ENCODE measurements at regions not wholly inside any gene's neighbourhood (a gene's known extent, or its start where the extent isn't known, plus 50 kb on each side); places are given as distances from the start of the nearest gene placed in this dataset.

GRCh38 chrX:116930311-116930710 is 467.5 kb upstream of the CT83 start:
- H3K9me3 ChIP-seq (ENCODE audit: control insufficient read depth in 2 of 3, insufficient read depth in 1 of 3, low read length in 3 of 3): no peaks in the 10 kb centered on the region
- no peaks in the 10 kb centered on the region for H3K36me3 ChIP-seq (ENCODE audit: control insufficient read depth in 2 of 3, insufficient read depth in 3 of 3, low read length in 3 of 3)
- TF ChIP-seq CTCF (IDR thresholded peaks at IDR 0.05; ENCODE audit: borderline replicate concordance, extremely low read depth, insufficient read depth): no peak
- no peak overlapping the region for H3K27ac ChIP-seq (ENCODE audit: low read depth in 2 of 2, low read length in 2 of 2)
- DNase-seq (peak in 1 of 5 donors; percentile 18), FAIRE-seq (no peak)
- H3K9ac ChIP-seq (ENCODE audit: low read length in 3 of 3): no peak overlapping the region
- H3K4me1 ChIP-seq (ENCODE audit: control insufficient read depth in 2 of 3, insufficient read depth in 2 of 3, low read depth in 1 of 3, low read length in 3 of 3): no peaks in the 10 kb centered on the region
- no peaks in the 10 kb centered on the region for H3K27me3 ChIP-seq (ENCODE audit: control insufficient read depth, insufficient read depth, low read length)
- H3K4me3 ChIP-seq (ENCODE audit: low read length in 3 of 3): no peak overlapping the region
- intact Hi-C loops (cut with DNase I): no loop called here

DNA sequence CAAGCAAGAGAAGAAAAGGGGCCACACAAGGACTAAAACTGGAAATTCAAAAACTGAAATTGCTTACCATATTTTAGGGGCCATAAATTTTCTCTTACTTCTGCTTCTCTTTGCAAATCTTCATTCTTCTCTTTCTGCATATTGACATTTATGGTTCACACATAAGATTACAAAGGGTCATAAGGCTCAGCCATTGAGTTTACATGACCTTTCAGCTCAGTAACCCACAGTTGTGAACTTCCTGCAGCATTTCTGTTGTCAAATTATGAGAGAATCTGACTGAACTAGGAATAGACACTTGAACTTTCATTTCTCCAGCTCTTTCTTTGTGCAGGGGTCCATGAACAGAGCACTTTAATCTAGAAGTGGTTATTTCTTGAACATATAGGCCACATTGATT is 434.8 kb upstream of the CT83 start:
- no peak for DNase-seq
- Histone ChIP-seq H3K4me3 (ENCODE audit: low read length in 3 of 3) (no peak overlapping the region), H3K9ac (ENCODE audit: low read length in 3 of 3) (no peak overlapping the region), H3K27ac (ENCODE audit: low read depth in 2 of 2, low read length in 2 of 2) (no peak overlapping the region), H3K36me3 (ENCODE audit: control insufficient read depth in 2 of 3, insufficient read depth in 3 of 3, low read length in 3 of 3) (no peaks in the 10 kb centered on the region), H3K4me1 (ENCODE audit: control insufficient read depth in 2 of 3, insufficient read depth in 2 of 3, low read depth in 1 of 3, low read length in 3 of 3) (no peaks in the 10 kb centered on the region), H3K27me3 (ENCODE audit: control insufficient read depth, insufficient read depth, low read length) (no peaks in the 10 kb centered on the region), H3K9me3 (ENCODE audit: control insufficient read depth in 2 of 3, insufficient read depth in 1 of 3, low read length in 3 of 3) (no peaks in the 10 kb centered on the region)
- FAIRE-seq: no peak
- TF ChIP-seq CTCF (IDR thresholded peaks at IDR 0.05; ENCODE audit: borderline replicate concordance, extremely low read depth, insufficient read depth): no peak
- intact Hi-C loops (cut with DNase I): no loop called here

GRCh38 chrX:116881961-116882360 is 419.2 kb upstream of the CT83 start:
- H3K4me1 ChIP-seq (ENCODE audit: control insufficient read depth in 2 of 3, insufficient read depth in 2 of 3, low read depth in 1 of 3, low read length in 3 of 3): no peaks in the 10 kb centered on the region
- TF ChIP-seq CTCF (IDR thresholded peaks at IDR 0.05; ENCODE audit: borderline replicate concordance, extremely low read depth, insufficient read depth): no peak
- no peak overlapping the region for H3K27ac ChIP-seq (ENCODE audit: low read depth in 2 of 2, low read length in 2 of 2)
- no peaks in the 10 kb centered on the region for H3K36me3 ChIP-seq (ENCODE audit: control insufficient read depth in 2 of 3, insufficient read depth in 3 of 3, low read length in 3 of 3)
- intact Hi-C loops (cut with DNase I): no loop called here
- no peaks in the 10 kb centered on the region for H3K9me3 ChIP-seq (ENCODE audit: control insufficient read depth in 2 of 3, insufficient read depth in 1 of 3, low read length in 3 of 3)
- DNase-seq (no peak), FAIRE-seq (no peak)
- no peaks in the 10 kb centered on the region for H3K27me3 ChIP-seq (ENCODE audit: control insufficient read depth, insufficient read depth, low read length)
- H3K9ac ChIP-seq (ENCODE audit: low read length in 3 of 3): no peak overlapping the region
- no peak overlapping the region for H3K4me3 ChIP-seq (ENCODE audit: low read length in 3 of 3)

DNA sequence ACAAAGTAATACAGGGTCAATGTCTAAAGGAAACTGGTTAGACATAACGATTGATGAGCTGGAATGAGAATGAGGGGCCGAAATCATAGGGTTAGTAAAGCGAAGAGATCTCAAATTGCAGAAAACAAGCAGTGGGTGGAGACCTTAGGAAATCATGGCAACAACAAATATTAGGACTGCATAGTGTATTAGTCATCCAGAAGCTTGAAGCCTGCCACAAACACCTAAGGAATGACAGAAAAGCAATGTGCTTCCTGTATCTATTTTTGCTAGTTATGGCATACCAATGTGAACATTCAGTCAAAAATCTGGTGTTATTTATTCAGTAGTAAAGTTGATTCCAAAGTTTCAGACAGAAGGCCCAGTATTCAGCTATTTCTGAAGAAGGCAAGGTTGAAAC is 410.9 kb upstream of the CT83 start:
- no peak for FAIRE-seq
- no peak for DNase-seq

More for the DNA sequence above, 410.9 kb upstream of the CT83 start:
- Histone ChIP-seq H3K4me3 (ENCODE audit: low read length in 3 of 3) (no peak overlapping the region), H3K27ac (ENCODE audit: low read depth in 2 of 2, low read length in 2 of 2) (no peak overlapping the region), H3K27me3 (ENCODE audit: control insufficient read depth, insufficient read depth, low read length) (no peaks in the 10 kb centered on the region), H3K36me3 (ENCODE audit: control insufficient read depth in 2 of 3, insufficient read depth in 3 of 3, low read length in 3 of 3) (no peaks in the 10 kb centered on the region), H3K9ac (ENCODE audit: low read length in 3 of 3) (no peak overlapping the region), H3K4me1 (ENCODE audit: control insufficient read depth in 2 of 3, insufficient read depth in 2 of 3, low read depth in 1 of 3, low read length in 3 of 3) (no peaks in the 10 kb centered on the region), H3K9me3 (ENCODE audit: control insufficient read depth in 2 of 3, insufficient read depth in 1 of 3, low read length in 3 of 3) (no peaks in the 10 kb centered on the region)
- intact Hi-C loops (cut with DNase I): no loop called here
- TF ChIP-seq CTCF (IDR thresholded peaks at IDR 0.05; ENCODE audit: borderline replicate concordance, extremely low read depth, insufficient read depth): no peak
